ENCODE measurements at regions not wholly inside any gene's neighbourhood (a gene's known extent, or its start where the extent isn't known, plus 50 kb on each side); places are given as distances from the start of the nearest gene placed in this dataset.

GRCh38 chr20:61159957-61160686, 91.9 kb upstream of the CDH4 start:
- DNase-seq (ENCODE audit: low read depth in 1 of 2, low spot score in 2 of 2) = no peak
- H2AK5ac ChIP-seq (ENCODE audit: low read depth, low read length) = no peak overlapping the region
- POLR2A ChIA-PET (ENCODE audit: partially characterized antibody) = interaction anchor here (0.7 to 1.2 kb wide), 2 partner anchors 10 to 24 kb away, joined by 3 to 5 read pairs; no protein-coding TSS in a partner anchor
- H2BK15ac ChIP-seq (ENCODE audit: low read length) = no peak overlapping the region
- H2BK20ac ChIP-seq (ENCODE audit: low read length) = no peak overlapping the region
- no peak overlapping the region for H3K4me3 ChIP-seq (ENCODE audit: extremely low read depth in 1 of 4, insufficient read depth in 2 of 4, low read depth in 3 of 4, low read length in 4 of 4)
- H3K14ac ChIP-seq (ENCODE audit: insufficient read length) = no peak overlapping the region
- no peaks in the 10 kb centered on the region for H3K9me3 ChIP-seq (ENCODE audit: insufficient read depth in 2 of 2, low read depth in 1 of 2, low read length in 1 of 2)
- H2BK120ac ChIP-seq (replicated peaks; ENCODE audit: low read depth, low read length) = no peak overlapping the region
- H3K56ac ChIP-seq (replicated peaks; ENCODE audit: insufficient read length, low read depth, low read length) = no peak overlapping the region
- no peaks in the 10 kb centered on the region for H3K79me1 ChIP-seq (ENCODE audit: low read depth, low read length)
- no peak for FAIRE-seq
- no peak overlapping the region for H3K9ac ChIP-seq (replicated peaks in 1 of 4; ENCODE audit: extremely low read depth in 1 of 4, low read depth in 3 of 4, low read length in 3 of 4)
- no peaks in the 10 kb centered on the region for H4K20me1 ChIP-seq (replicated peaks in 1 of 2; ENCODE audit: control insufficient read depth in 1 of 2, insufficient read depth in 2 of 2, low read length in 2 of 2)
- no peak overlapping the region for H4K5ac ChIP-seq (ENCODE audit: insufficient read length, low read depth, low read length)
- H2AFZ ChIP-seq (ENCODE audit: low read length) = no peak overlapping the region
- H3K4me1 ChIP-seq (replicated peaks in 1 of 4; ENCODE audit: control insufficient read depth in 3 of 4, insufficient read depth in 4 of 4, low read length in 3 of 4) = peaks cover 0 to 2% (median 0%) of the 10 kb centered on the region in 4 experiments; a peak in 1 of 7 replicates
- H3K27ac ChIP-seq (ENCODE audit: low read depth, low read length) = no peak overlapping the region
- no peak overlapping the region for H3K4me2 ChIP-seq (ENCODE audit: insufficient read depth in 1 of 2, low read depth in 2 of 2, low read length in 2 of 2)
- H4K91ac ChIP-seq (replicated peaks; ENCODE audit: insufficient read length, low read length) = no peak overlapping the region
- WGBS, 2 experiments (ENCODE audit: extremely low coverage in 1 of 2, insufficient coverage in 1 of 2, insufficient read length in 1 of 2, insufficient replicate concordance in 2 of 2, low coverage in 1 of 2, low lambda C conversion rate in 2 of 2, missing lambda C conversion rate in 1 of 2) = 82% methylated on average over 17 of the region's 17 CpGs; no CpG with 5 or more reads in 1 of the 2 experiments
- H3K18ac ChIP-seq (ENCODE audit: extremely low read depth, low read length) = no peak overlapping the region
- H3K23ac ChIP-seq (ENCODE audit: insufficient read length) = no peak overlapping the region
- peaks cover 0 to 4% (median 2%) of the 10 kb centered on the region in 4 experiments; a peak in 3 of 7 replicates for H3K27me3 ChIP-seq (replicated peaks in 1 of 4; ENCODE audit: control insufficient read depth in 3 of 4, extremely low read depth in 1 of 4, insufficient read depth in 3 of 4, low read length in 3 of 4)
- no peaks in the 10 kb centered on the region for H3K36me3 ChIP-seq (ENCODE audit: control insufficient read depth in 2 of 4, insufficient read depth in 4 of 4, low read length in 3 of 4)
- no peak overlapping the region for H3K4ac ChIP-seq (replicated peaks; ENCODE audit: insufficient read length, low read depth, low read length)
- no peak overlapping the region for H4K8ac ChIP-seq (ENCODE audit: extremely low read depth, insufficient read depth, low read length)
- CTCF ChIA-PET (ENCODE audit: partially characterized antibody) = no interaction called here
- no peaks in the 10 kb centered on the region for H3K79me2 ChIP-seq (ENCODE audit: control insufficient read depth in 1 of 2, insufficient read depth in 2 of 2, low read length in 2 of 2)
- no peak overlapping the region for H2BK5ac ChIP-seq (ENCODE audit: low read depth, low read length)
- no peak overlapping the region for H2BK12ac ChIP-seq (ENCODE audit: low read depth, low read length)
- no peaks in the 10 kb centered on the region; the same call in 1 of the 2 replicates for H3K23me2 ChIP-seq (ENCODE audit: low read depth, low read length)
- no peak for TF ChIP-seq CEBPB (IDR thresholded peaks at IDR 0.05; ENCODE audit: low read depth, low read length)
- no peak for TF ChIP-seq MAX (IDR thresholded peaks at IDR 0.05)
- no peak for TF ChIP-seq GABPA (IDR thresholded peaks at IDR 0.05; ENCODE audit: borderline replicate concordance, insufficient read depth, low read length)
- no peak for TF ChIP-seq CHD1 (IDR thresholded peaks at IDR 0.05; ENCODE audit: low read depth, low read length)
- TF ChIP-seq HDAC6 (IDR thresholded peaks at IDR 0.05; ENCODE audit: low read depth, low read length) = no peak
- no peak for TF ChIP-seq JUND (IDR thresholded peaks at IDR 0.05; ENCODE audit: low read length)
- TF ChIP-seq RBBP5 (IDR thresholded peaks at IDR 0.05; ENCODE audit: borderline replicate concordance, low read depth, low read length) = no peak
- TF ChIP-seq SRF (IDR thresholded peaks at IDR 0.05; ENCODE audit: low read depth, low read length) = no peak
- no peak for TF ChIP-seq ATF3 (IDR thresholded peaks at IDR 0.05; ENCODE audit: insufficient read depth, low read depth, low read length)
- TF ChIP-seq POLR2A (IDR thresholded peaks at IDR 0.05; ENCODE audit: control extremely low read depth in 1 of 2, low read depth in 2 of 2, low read length in 2 of 2) = no peak
- no peak for TF ChIP-seq SIRT6 (IDR thresholded peaks at IDR 0.05; ENCODE audit: low read length)
- TF ChIP-seq SIN3A (conservative IDR thresholded peaks at IDR 0.05 in 1 of 2, IDR thresholded peaks at IDR 0.05 in 1 of 2; ENCODE audit: low read depth in 1 of 2, low read length in 2 of 2) = no peak
- no peak for TF ChIP-seq CBX8 (IDR thresholded peaks at IDR 0.05; ENCODE audit: borderline replicate concordance, low read depth, low read length)

All from H1 (cell line).